ENCODE measurements at regions not wholly inside any gene's neighbourhood (a gene's known extent, or its start where the extent isn't known, plus 50 kb on each side); places are given as distances from the start of the nearest gene placed in this dataset.
"Not testable (repeated sequence)": the region's sequence is repeated elsewhere in the genome, so short reads cannot be mapped to it uniquely, and the experiment has no call there.

DNA sequence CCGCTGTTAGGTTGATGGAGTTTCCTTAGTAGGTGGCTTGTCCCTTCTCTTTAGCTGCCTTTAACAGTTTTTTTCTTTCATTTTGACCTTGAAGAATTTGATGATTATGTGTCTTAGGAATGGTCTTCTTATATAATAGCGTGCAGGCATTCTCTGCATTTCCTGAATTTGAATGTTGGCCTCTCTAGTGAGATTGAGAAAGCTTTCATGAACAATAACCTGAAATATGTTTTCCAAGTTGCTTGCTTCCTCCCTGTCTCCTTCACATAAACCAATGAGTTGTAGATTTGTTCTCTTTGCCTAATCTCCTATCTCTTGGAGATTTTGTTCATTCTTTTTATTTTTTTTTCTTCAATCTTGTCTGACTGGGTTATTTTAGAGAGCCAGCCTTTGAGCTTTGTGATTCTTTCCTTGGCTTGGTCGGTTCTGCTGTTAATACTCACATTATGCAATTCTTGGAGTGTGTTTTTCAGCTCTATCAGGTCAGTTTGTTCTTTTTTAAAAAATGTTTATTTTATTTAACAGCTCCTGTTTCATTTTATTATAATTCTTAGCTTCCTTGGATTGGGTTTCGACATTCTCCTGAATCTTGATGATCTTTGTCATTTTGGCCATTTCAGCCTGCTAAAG lies 627.9 kb downstream of the SI start:
- H3K36me3 ChIP-seq (ENCODE audit: control insufficient read depth in 2 of 2, insufficient read depth in 2 of 2, low read length in 1 of 2), result no peaks in the 10 kb centered on the region
- no peaks in the 10 kb centered on the region for H3K27me3 ChIP-seq (ENCODE audit: control insufficient read depth in 1 of 2, insufficient read depth in 2 of 2, low read length in 2 of 2)
- peaks cover 0 to 6% of the 10 kb centered on the region in 2 donors for H3K9me3 ChIP-seq (ENCODE audit: control insufficient read depth in 2 of 2, insufficient read depth in 1 of 2, low read depth in 1 of 2, low read length in 1 of 2)
- H3K4me3 ChIP-seq (ENCODE audit: low read depth in 1 of 2, low read length in 2 of 2), result no peak overlapping the region
- WGBS, 2 donors, result 50 to 58% methylated on average over 4 of the region's 4 CpGs
- no peak overlapping the region for H3K27ac ChIP-seq (ENCODE audit: low read depth in 2 of 2, low read length in 1 of 2)
- no peaks in the 10 kb centered on the region for H3K4me1 ChIP-seq (ENCODE audit: control insufficient read depth in 2 of 2, insufficient read depth in 2 of 2, low read length in 1 of 2)

DNA sequence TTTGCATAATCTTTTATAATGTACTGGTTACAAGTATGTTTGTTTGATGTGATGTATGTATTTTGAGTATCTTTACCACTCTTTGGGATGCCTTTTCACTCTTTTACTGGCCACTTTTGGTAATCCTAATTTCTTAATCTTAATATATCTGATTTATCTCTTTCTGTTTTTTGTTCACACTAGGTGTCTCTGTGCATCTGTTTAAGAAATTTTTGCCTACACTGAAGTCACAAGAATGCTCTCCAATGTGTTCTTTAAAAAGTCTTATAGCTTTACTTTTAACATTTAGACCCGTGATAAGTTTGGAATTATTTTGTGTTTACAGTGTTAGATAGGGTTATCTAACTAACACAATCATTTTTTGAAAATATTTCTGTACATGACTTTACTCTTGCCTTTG lies 659.1 kb downstream of the SI start:
- Histone ChIP-seq H3K27me3 (ENCODE audit: control insufficient read depth in 1 of 2, insufficient read depth in 2 of 2, low read length in 2 of 2) (no peaks in the 10 kb centered on the region), H3K27ac (ENCODE audit: low read depth in 2 of 2, low read length in 1 of 2) (no peak overlapping the region), H3K4me3 (ENCODE audit: low read depth in 1 of 2, low read length in 2 of 2) (no peak overlapping the region), H3K9me3 (ENCODE audit: control insufficient read depth in 2 of 2, insufficient read depth in 1 of 2, low read depth in 1 of 2, low read length in 1 of 2) (no peaks in the 10 kb centered on the region), H3K36me3 (ENCODE audit: control insufficient read depth in 2 of 2, insufficient read depth in 2 of 2, low read length in 1 of 2) (no peaks in the 10 kb centered on the region), H3K4me1 (ENCODE audit: control insufficient read depth in 2 of 2, insufficient read depth in 2 of 2, low read length in 1 of 2) (no peaks in the 10 kb centered on the region)
- 53 to 72% methylated on average over 1 of the region's 1 CpG for WGBS, 2 donors

DNA sequence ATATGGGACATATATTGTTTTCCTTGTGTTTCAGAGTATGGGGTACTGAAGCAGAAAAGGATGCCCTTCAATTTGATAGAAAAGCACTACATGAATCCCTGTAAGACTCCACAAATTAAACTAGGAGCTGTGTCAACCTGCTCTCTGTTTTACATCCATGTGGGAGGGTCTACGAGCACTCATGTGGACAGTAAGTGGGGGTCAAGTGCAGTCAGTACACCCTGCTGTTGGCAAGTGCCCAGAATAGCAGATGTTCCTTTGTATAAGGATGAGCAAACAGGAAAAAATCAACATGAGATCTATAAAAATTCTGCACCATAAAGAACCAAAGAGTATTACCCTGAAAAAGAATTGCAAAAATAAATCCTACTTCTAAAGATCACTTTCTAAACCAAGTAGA lies 659.9 kb downstream of the SI start:
- no peaks in the 10 kb centered on the region for H3K9me3 ChIP-seq (ENCODE audit: control insufficient read depth in 2 of 2, insufficient read depth in 1 of 2, low read depth in 1 of 2, low read length in 1 of 2)
- H3K4me1 ChIP-seq (ENCODE audit: control insufficient read depth in 2 of 2, insufficient read depth in 2 of 2, low read length in 1 of 2), result no peaks in the 10 kb centered on the region
- no peaks in the 10 kb centered on the region for H3K36me3 ChIP-seq (ENCODE audit: control insufficient read depth in 2 of 2, insufficient read depth in 2 of 2, low read length in 1 of 2)
- no peak overlapping the region for H3K4me3 ChIP-seq (ENCODE audit: low read depth in 1 of 2, low read length in 2 of 2)
- no peaks in the 10 kb centered on the region for H3K27me3 ChIP-seq (ENCODE audit: control insufficient read depth in 1 of 2, insufficient read depth in 2 of 2, low read length in 2 of 2)
- 34 to 52% methylated on average over 1 of the region's 1 CpG for WGBS, 2 donors
- no peak overlapping the region for H3K27ac ChIP-seq (ENCODE audit: low read depth in 2 of 2, low read length in 1 of 2)

DNA sequence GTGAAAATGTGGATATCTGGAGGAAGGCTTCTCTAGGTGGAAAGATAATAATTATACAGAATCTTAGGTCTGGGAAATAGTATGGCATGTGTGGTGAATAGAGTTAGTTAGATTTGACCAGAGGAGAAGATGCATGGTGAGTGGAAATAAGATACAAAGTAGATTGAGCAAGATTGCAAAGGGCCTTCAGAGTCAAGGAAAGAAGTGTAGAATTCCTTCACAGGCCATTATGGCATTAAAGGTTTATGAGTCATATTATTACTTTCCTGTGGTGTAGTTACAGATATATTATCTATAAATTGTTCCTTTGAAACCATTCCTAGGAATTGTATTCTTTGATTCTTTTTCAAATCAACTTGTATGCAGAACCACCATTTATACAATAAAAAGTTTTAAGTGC lies 660.3 kb downstream of the SI start:
- no peaks in the 10 kb centered on the region for H3K9me3 ChIP-seq (ENCODE audit: control insufficient read depth in 2 of 2, insufficient read depth in 1 of 2, low read depth in 1 of 2, low read length in 1 of 2)
- no peaks in the 10 kb centered on the region for H3K4me1 ChIP-seq (ENCODE audit: control insufficient read depth in 2 of 2, insufficient read depth in 2 of 2, low read length in 1 of 2)
- H3K27me3 ChIP-seq (ENCODE audit: control insufficient read depth in 1 of 2, insufficient read depth in 2 of 2, low read length in 2 of 2), result no peaks in the 10 kb centered on the region
- no peak overlapping the region for H3K4me3 ChIP-seq (ENCODE audit: low read depth in 1 of 2, low read length in 2 of 2)
- H3K27ac ChIP-seq (ENCODE audit: low read depth in 2 of 2, low read length in 1 of 2), result no peak overlapping the region
- H3K36me3 ChIP-seq (ENCODE audit: control insufficient read depth in 2 of 2, insufficient read depth in 2 of 2, low read length in 1 of 2), result no peaks in the 10 kb centered on the region

- WGBS, 2 donors, result 58 to 59% methylated on average over 3 of the region's 3 CpGs
- Histone ChIP-seq H3K4me3 (ENCODE audit: low read depth in 1 of 2, low read length in 2 of 2) (no peak overlapping the region), H3K9me3 (ENCODE audit: control insufficient read depth in 2 of 2, insufficient read depth in 1 of 2, low read depth in 1 of 2, low read length in 1 of 2) (no peaks in the 10 kb centered on the region), H3K27me3 (ENCODE audit: control insufficient read depth in 1 of 2, insufficient read depth in 2 of 2, low read length in 2 of 2) (no peaks in the 10 kb centered on the region), H3K36me3 (ENCODE audit: control insufficient read depth in 2 of 2, insufficient read depth in 2 of 2, low read length in 1 of 2) (no peaks in the 10 kb centered on the region), H3K27ac (ENCODE audit: low read depth in 2 of 2, low read length in 1 of 2) (no peak overlapping the region), H3K4me1 (ENCODE audit: control insufficient read depth in 2 of 2, insufficient read depth in 2 of 2, low read length in 1 of 2) (no peaks in the 10 kb centered on the region)
Measured at GRCh38 chr3:164416491-164417222, 661.6 kb downstream of the SI start.

DNA sequence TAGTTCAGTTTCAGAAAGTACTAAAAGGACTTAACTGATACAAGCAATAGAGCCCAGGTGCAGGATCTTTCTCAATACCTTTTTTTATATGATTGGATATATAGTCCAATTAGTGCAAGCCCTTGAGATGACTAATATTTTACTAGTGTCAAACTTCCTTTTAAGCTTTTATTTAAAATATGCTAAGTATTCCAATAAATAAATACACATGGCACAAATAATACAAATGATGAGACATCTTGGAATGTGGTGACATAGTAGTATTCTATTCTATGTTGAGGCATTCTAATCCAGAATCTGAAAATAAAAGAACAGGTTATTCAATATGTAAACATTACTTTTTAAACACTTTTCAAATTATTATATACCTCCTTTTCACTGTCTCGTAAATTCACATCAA lies 670.0 kb downstream of the SI start:
- 60 to 73% methylated on average over 1 of the region's 1 CpG for WGBS, 2 donors
- no peaks in the 10 kb centered on the region for H3K4me1 ChIP-seq (ENCODE audit: control insufficient read depth in 2 of 2, insufficient read depth in 2 of 2, low read length in 1 of 2)

DNA sequence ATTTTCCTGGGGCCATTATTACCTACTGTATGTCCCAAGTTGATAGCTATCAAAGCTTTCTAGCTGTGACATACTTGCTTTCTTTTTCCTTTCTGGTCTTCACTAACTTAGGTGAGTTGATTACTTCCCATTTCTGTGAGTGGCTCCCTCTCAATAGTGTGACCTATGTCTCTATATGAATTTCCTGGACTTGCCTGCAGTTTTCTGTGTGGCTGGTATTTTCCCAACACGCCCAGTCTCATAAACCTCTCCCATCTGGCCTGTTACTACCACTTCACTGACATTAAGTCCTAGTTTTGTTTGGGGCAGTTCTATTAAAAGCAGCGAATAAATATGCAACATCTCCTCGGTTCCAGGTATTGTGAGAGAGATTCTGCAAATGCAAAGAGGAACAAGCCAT lies 671.2 kb downstream of the SI start:
- Histone ChIP-seq H3K27ac (ENCODE audit: low read depth in 2 of 2, low read length in 1 of 2) (no peak overlapping the region), H3K36me3 (ENCODE audit: control insufficient read depth in 2 of 2, insufficient read depth in 2 of 2, low read length in 1 of 2) (no peaks in the 10 kb centered on the region), H3K27me3 (ENCODE audit: control insufficient read depth in 1 of 2, insufficient read depth in 2 of 2, low read length in 2 of 2) (no peaks in the 10 kb centered on the region), H3K4me3 (ENCODE audit: low read depth in 1 of 2, low read length in 2 of 2) (no peak overlapping the region), H3K4me1 (ENCODE audit: control insufficient read depth in 2 of 2, insufficient read depth in 2 of 2, low read length in 1 of 2) (no peaks in the 10 kb centered on the region), H3K9me3 (ENCODE audit: control insufficient read depth in 2 of 2, insufficient read depth in 1 of 2, low read depth in 1 of 2, low read length in 1 of 2) (no peaks in the 10 kb centered on the region)
- 50 to 57% methylated on average over 3 of the region's 3 CpGs for WGBS, 2 donors

More for the DNA sequence above, 670.0 kb downstream of the SI start:
- H3K36me3 ChIP-seq (ENCODE audit: control insufficient read depth in 2 of 2, insufficient read depth in 2 of 2, low read length in 1 of 2), result no peaks in the 10 kb centered on the region
- H3K9me3 ChIP-seq (ENCODE audit: control insufficient read depth in 2 of 2, insufficient read depth in 1 of 2, low read depth in 1 of 2, low read length in 1 of 2), result no peaks in the 10 kb centered on the region
- H3K4me3 ChIP-seq (ENCODE audit: low read depth in 1 of 2, low read length in 2 of 2), result no peak overlapping the region
- H3K27ac ChIP-seq (ENCODE audit: low read depth in 2 of 2, low read length in 1 of 2), result no peak overlapping the region
- H3K27me3 ChIP-seq (ENCODE audit: control insufficient read depth in 1 of 2, insufficient read depth in 2 of 2, low read length in 2 of 2), result no peaks in the 10 kb centered on the region

DNA sequence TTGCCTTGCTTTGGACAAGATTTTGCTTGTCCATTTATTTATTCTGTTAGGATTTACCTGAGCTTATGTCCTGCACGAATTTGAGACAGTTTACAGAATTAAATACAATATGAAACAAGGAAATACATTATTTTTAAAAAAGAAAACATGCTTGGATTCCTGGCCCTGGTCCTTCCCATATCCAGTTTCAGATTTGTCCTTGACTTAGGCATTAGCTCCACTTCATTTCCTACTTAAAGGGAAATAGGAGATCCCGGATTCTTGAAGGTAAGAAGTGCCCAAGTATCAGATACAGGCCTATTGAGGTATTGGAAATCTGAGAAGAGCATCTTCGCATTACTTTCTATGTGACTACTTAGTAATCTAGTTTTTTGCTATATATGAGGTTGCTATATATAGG lies 672.0 kb downstream of the SI start:
- Histone ChIP-seq H3K27me3 (ENCODE audit: control insufficient read depth in 1 of 2, insufficient read depth in 2 of 2, low read length in 2 of 2) (no peaks in the 10 kb centered on the region), H3K4me1 (ENCODE audit: control insufficient read depth in 2 of 2, insufficient read depth in 2 of 2, low read length in 1 of 2) (no peaks in the 10 kb centered on the region), H3K27ac (ENCODE audit: low read depth in 2 of 2, low read length in 1 of 2) (no peak overlapping the region), H3K36me3 (ENCODE audit: control insufficient read depth in 2 of 2, insufficient read depth in 2 of 2, low read length in 1 of 2) (no peaks in the 10 kb centered on the region), H3K9me3 (ENCODE audit: control insufficient read depth in 2 of 2, insufficient read depth in 1 of 2, low read depth in 1 of 2, low read length in 1 of 2) (no peaks in the 10 kb centered on the region), H3K4me3 (ENCODE audit: low read depth in 1 of 2, low read length in 2 of 2) (no peak overlapping the region)
- 53 to 56% methylated on average over 3 of the region's 3 CpGs for WGBS, 2 donors

DNA sequence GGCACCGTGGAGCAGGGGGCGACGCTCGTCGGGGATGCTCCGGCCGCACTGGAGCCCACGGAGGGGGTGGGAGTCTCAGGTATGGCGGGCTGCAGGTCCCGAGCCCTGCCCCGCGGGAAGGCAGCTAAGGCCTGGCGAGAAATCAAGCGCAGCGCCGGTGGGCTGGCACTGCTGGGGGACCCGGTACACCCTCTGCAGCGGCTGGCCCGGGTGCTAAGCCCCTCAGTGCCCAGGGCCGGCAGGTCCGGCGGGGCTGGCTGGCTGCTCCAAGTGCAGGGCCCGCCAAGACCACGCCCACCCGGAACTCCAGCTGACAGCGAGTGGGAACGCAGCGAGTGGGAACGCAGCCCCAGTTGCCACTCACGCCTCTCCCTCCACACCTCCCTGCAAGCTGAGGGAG lies 676.4 kb downstream of the SI start:
- Histone ChIP-seq H3K36me3 (ENCODE audit: control insufficient read depth in 2 of 2, insufficient read depth in 2 of 2, low read length in 1 of 2) (no peaks in the 10 kb centered on the region), H3K27me3 (ENCODE audit: control insufficient read depth in 1 of 2, insufficient read depth in 2 of 2, low read length in 2 of 2) (no peaks in the 10 kb centered on the region), H3K9me3 (ENCODE audit: control insufficient read depth in 2 of 2, insufficient read depth in 1 of 2, low read depth in 1 of 2, low read length in 1 of 2) (no peaks in the 10 kb centered on the region), H3K27ac (ENCODE audit: low read depth in 2 of 2, low read length in 1 of 2) (no peak overlapping the region), H3K4me3 (ENCODE audit: low read depth in 1 of 2, low read length in 2 of 2) (no peak overlapping the region), H3K4me1 (ENCODE audit: control insufficient read depth in 2 of 2, insufficient read depth in 2 of 2, low read length in 1 of 2) (no peaks in the 10 kb centered on the region)
- WGBS, 2 donors, result 91 to 94% methylated on average over 21 to 30 of the region's 30 CpGs

- H3K27me3 ChIP-seq (ENCODE audit: control insufficient read depth in 1 of 2, insufficient read depth in 2 of 2, low read length in 2 of 2); H3K4me1 ChIP-seq (ENCODE audit: control insufficient read depth in 2 of 2, insufficient read depth in 2 of 2, low read length in 1 of 2); H3K36me3 ChIP-seq (ENCODE audit: control insufficient read depth in 2 of 2, insufficient read depth in 2 of 2, low read length in 1 of 2); H3K9me3 ChIP-seq (ENCODE audit: control insufficient read depth in 2 of 2, insufficient read depth in 1 of 2, low read depth in 1 of 2, low read length in 1 of 2); H3K4me3 ChIP-seq (ENCODE audit: low read depth in 1 of 2, low read length in 2 of 2); H3K27ac ChIP-seq (ENCODE audit: low read depth in 2 of 2, low read length in 1 of 2): not testable (repeated sequence)
- WGBS, 2 donors, result 80 to 81% methylated on average over 7 of the region's 7 CpGs
Measured at GRCh38 chr3:164401440-164401839, 676.9 kb downstream of the SI start.
